GM12878 (cell line): ENCODE measurements at regions not wholly inside any gene's neighbourhood (a gene's known extent, or its start where the extent isn't known, plus 50 kb on each side); places are given as distances from the start of the nearest gene placed in this dataset.

Source experiments
- ATAC-seq: fragments of 200-7000 bp; cut with Tn5 transposase; 3 replicates; pipeline ENCODE4 v1.9.1; 2020; ENCODE audit warnings: mild to moderate bottlenecking, moderate library complexity
- BruUV-seq: library from RNA; stranded (reverse); fragments of 400-500 nt; replicated peaks from 2 replicates; lab custom pipeline; 2021; lab: Mats Ljungman, UMichigan
- CTCF ChIA-PET: fragments of 300-600 bp; sonication (Branson Sonifier 250); formaldehyde crosslinking; extraction: SDS; loops from one replicate; lab custom pipeline; 2021; ENCODE audit warnings: inconsistent platforms; lab: Yijun Ruan, JAX
- POLR2A ChIA-PET: fragments of 350-600 bp; formaldehyde crosslinking; extraction: SDS; loops from one replicate; lab custom pipeline; 2021; ENCODE audit warnings: inconsistent platforms; lab: Charles Lee
- RAD21 ChIA-PET: fragments of 300-600 bp; sonication (Branson Sonifier 250); formaldehyde crosslinking; loops from one replicate; lab custom pipeline; 2023; ENCODE audit warnings: antibody characterized with exemption; ENCODE audit not compliant: unreplicated experiment; lab: Charles Lee
- SMC1A ChIA-PET: fragments of 300-600 bp; sonication (Branson Sonifier 250); formaldehyde crosslinking; loops from one replicate; lab custom pipeline; 2023; ENCODE audit not compliant: unreplicated experiment, uncharacterized antibody; lab: Charles Lee
- DNase-seq: peaks from one replicate; pipeline ENCODE4 v3.0.0-alpha.2; 2011; ENCODE audit warnings: low read depth, low spot score
- FAIRE-seq: peaks from 3 replicates; lab custom pipeline; 2011; peaks lifted over from hg19 to GRCh38; lab: Jason Lieb, UNC
- H2AFZ ChIP-seq: 2 replicates; pipeline ENCODE4 v1.6.0; 2011; ENCODE audit warnings: low read depth, low read length, control low read depth; ENCODE audit not compliant: control insufficient read depth
- H3K27ac ChIP-seq: 2 replicates; pipeline ENCODE4 v1.5.1; 2011; ENCODE audit warnings: control low read depth; ENCODE audit not compliant: control insufficient read depth, insufficient read depth
- H3K27me3 ChIP-seq, 2 experiments: replicated peaks in 1 of 2; 2 replicates each; pipeline versions ENCODE4 v1.6.0 to v1.6.1; 2011; ENCODE audit warnings: low read length in 1 of 2; ENCODE audit not compliant: control insufficient read depth in 2 of 2, insufficient read depth in 2 of 2
- H3K36me3 ChIP-seq, 2 experiments: 2 replicates each; pipeline ENCODE4 v1.5.1; 2011; ENCODE audit warnings: low read length in 1 of 2; ENCODE audit not compliant: control insufficient read depth in 2 of 2, insufficient read depth in 2 of 2
- H3K4me1 ChIP-seq: 2 replicates; pipeline ENCODE4 v1.6.1; 2011; ENCODE audit warnings: mild to moderate bottlenecking, low read length, moderate library complexity, mixed read lengths; ENCODE audit not compliant: control insufficient read depth, insufficient read depth
- H3K4me2 ChIP-seq: 2 replicates; pipeline ENCODE4 v1.6.0; 2011; ENCODE audit warnings: control low read depth; ENCODE audit not compliant: control insufficient read depth, insufficient read depth
- H3K4me3 ChIP-seq: fragments of 200-600 bp; sonication (generic); 2 replicates; pipeline ENCODE4 v1.5.1; 2016
- H3K79me2 ChIP-seq: 2 replicates; pipeline ENCODE4 v1.6.0; 2011; ENCODE audit warnings: low read length; ENCODE audit not compliant: control insufficient read depth, insufficient read depth
- H3K9ac ChIP-seq: 2 replicates; pipeline ENCODE4 v1.8.0; 2011; ENCODE audit warnings: low read length, control low read depth, mixed read lengths; ENCODE audit not compliant: control insufficient read depth, insufficient read depth
- H3K9me3 ChIP-seq: replicated peaks from 3 replicates; pipeline ENCODE4 v1.5.1; 2011; ENCODE audit warnings: mild to moderate bottlenecking, low read length; ENCODE audit not compliant: control insufficient read depth, insufficient read depth
- H4K20me1 ChIP-seq: 2 replicates; pipeline ENCODE4 v1.6.0; 2011; ENCODE audit not compliant: control insufficient read depth, insufficient read depth
- BCL11A ChIP-seq: IDR thresholded peaks from 2 replicates; pipeline ENCODE4 v1.6.1; 2011; ENCODE audit warnings: low read depth, low read length
- BRCA1 ChIP-seq: IDR thresholded peaks from 2 replicates; pipeline ENCODE4 v1.6.1; 2011; ENCODE audit warnings: low read depth, low read length, improper control_type of control experiment
- CBFB ChIP-seq: IDR thresholded peaks from 2 replicates; pipeline ENCODE4 v1.6.1; 2016; ENCODE audit warnings: antibody characterized with exemption, low read depth
- CBX3 ChIP-seq: fragments of 200-600 bp; sonication (generic); IDR thresholded peaks from 2 replicates; pipeline ENCODE4 v1.6.1; 2016; ENCODE audit warnings: low read depth, borderline replicate concordance
- CEBPZ ChIP-seq: fragments of 150-350 bp; IDR thresholded peaks from 2 replicates; pipeline ENCODE4 v1.6.1; 2016; ENCODE audit warnings: low read depth, low read length
- CUX1 ChIP-seq: IDR thresholded peaks from 2 replicates; pipeline ENCODE4 v1.6.1; 2012; ENCODE audit warnings: improper control_type of control experiment, low read depth, low read length; ENCODE audit not compliant: insufficient replicate concordance
- EGR1 ChIP-seq, 2 experiments: IDR thresholded peaks; 1 replicate in 1 of 2; 2 replicates in 1 of 2; pipeline ENCODE4 v1.6.1; 2011 to 2012; ENCODE audit warnings: low read depth in 2 of 2, low read length in 2 of 2, borderline replicate concordance in 1 of 2, mild to moderate bottlenecking in 1 of 2, moderate library complexity in 1 of 2
- EP300 ChIP-seq, 2 experiments: fragments of 150-350 bp in 1 of 2; IDR thresholded peaks; 2 replicates each; pipeline ENCODE4 v1.6.1; 2011 to 2012; ENCODE audit warnings: low read depth in 2 of 2, low read length in 2 of 2, borderline replicate concordance in 1 of 2, improper control_type of control experiment in 1 of 2, inconsistent platforms in 1 of 2; ENCODE audit not compliant: control insufficient read depth in 1 of 2
- LARP7 ChIP-seq: fragments of 450-650 bp; IDR thresholded peaks from 2 replicates; pipeline ENCODE4 v1.6.1; 2017; ENCODE audit warnings: mild to moderate bottlenecking
- MEF2A ChIP-seq: IDR thresholded peaks from 2 replicates; pipeline ENCODE4 v1.6.1; 2011; ENCODE audit warnings: low read depth, mild to moderate bottlenecking, low read length, moderate library complexity; ENCODE audit not compliant: insufficient read depth
- RB1 ChIP-seq: fragments of 450-650 bp; formaldehyde crosslinking; IDR thresholded peaks from 2 replicates; pipeline ENCODE4 v1.6.1; 2017; ENCODE audit warnings: mild to moderate bottlenecking, borderline replicate concordance
- ZNF274 ChIP-seq: IDR thresholded peaks from one replicate; pipeline ENCODE4 v1.8.0; 2011; ENCODE audit not compliant: insufficient read length, insufficient read depth
- ZNF622 ChIP-seq: fragments of 450-650 bp; IDR thresholded peaks from 2 replicates; pipeline ENCODE4 v1.6.1; 2017; ENCODE audit warnings: mild to moderate bottlenecking, inconsistent platforms
- ZZZ3 ChIP-seq: IDR thresholded peaks from 2 replicates; pipeline ENCODE4 v1.6.1; 2011; ENCODE audit warnings: low read depth; ENCODE audit not compliant: control insufficient read depth, insufficient read length
- WGBS: methylation state at CpG from one replicate; pipeline ENCODE4 v1.1.6; 2016; ENCODE audit warnings: low lambda C conversion rate; ENCODE audit not compliant: insufficient replicate concordance, insufficient coverage; ENCODE audit errors: missing lambda C conversion rate; 5-methylcytosine and 5-hydroxymethylcytosine counted together
- in situ Hi-C: fragments of 300-500 bp; cut with MboI; formaldehyde crosslinking; loops from 9 replicates; pipeline ENCODE4 v1.14.3; 2018; ENCODE audit warnings: mixed read lengths
- intact Hi-C: fragments of 100-400 bp; cut with micrococcal nuclease; formaldehyde crosslinking; loops from one replicate; pipeline ENCODE4 v1.14.2; 2022; ENCODE audit not compliant: unreplicated experiment

GRCh38 chr2:106012001-106012590 is 182.0 kb downstream of the UXS1 start:
- WGBS, result 32% methylated on average over 4 of the region's 4 CpGs
- BruUV-seq, result no TSS peak
- TF ChIP-seq EGR1 (IDR thresholded peaks at IDR 0.05; ENCODE audit: borderline replicate concordance in 1 of 2, low read depth in 2 of 2, low read length in 2 of 2) (no peak), CBX3 (no peak), CEBPZ (no peak), LARP7 (no peak), BCL11A (no peak), ZNF622 (no peak), CUX1 (no peak), MEF2A (no peak), ZNF274 (no peak), ZZZ3 (no peak), RB1 (no peak), EP300 (IDR thresholded peaks at IDR 0.05; ENCODE audit: borderline replicate concordance in 1 of 2, control insufficient read depth in 1 of 2, low read depth in 2 of 2, low read length in 2 of 2) (no peak), CBFB (no peak), BRCA1 (no peak)
- TF ChIP-seq, all 136 proteins: peak for 0
- ChIA-PET SMC1A (interaction anchor here (0.7 kb wide), 1 partner anchor 10 kb away, joined by 5 read pairs; no protein-coding TSS in a partner anchor), POLR2A (no interaction called here), CTCF (no interaction called here), RAD21 (no interaction called here)
- H3K36me3 ChIP-seq, result no peaks in the 10 kb centered on the region
- H4K20me1 ChIP-seq, result no peaks in the 10 kb centered on the region
- in situ Hi-C loops, result no loop called here
- H3K4me3 ChIP-seq, result no peak overlapping the region
- no peak for FAIRE-seq
- no peaks in the 10 kb centered on the region; the same call in 2 of the 3 replicates for H3K9me3 ChIP-seq
- ATAC-seq, result no peak
- intact Hi-C loops, result no loop called here
- no peak overlapping the region for H3K9ac ChIP-seq
- no peak for DNase-seq
- no peaks in the 10 kb centered on the region for H3K4me1 ChIP-seq
- H3K27ac ChIP-seq, result no peak overlapping the region
- H3K27me3 ChIP-seq, result no peaks in the 10 kb centered on the region
- H3K4me2 ChIP-seq, result no peak overlapping the region
- H3K79me2 ChIP-seq, result no peaks in the 10 kb centered on the region
- H2AFZ ChIP-seq, result no peak overlapping the region
